Heart left ventricle (tissue), 13 donors: ENCODE measurements at regions not wholly inside any gene's neighbourhood (a gene's known extent, or its start where the extent isn't known, plus 50 kb on each side); places are given as distances from the start of the nearest gene placed in this dataset.

ENCODE experiments used
- CTCF ChIP-seq, 12 donors: fragments of 200-600 bp; sonication (generic) in 4 of 12; IDR thresholded peaks; one replicate each; pipeline versions ENCODE4 v1.5.0 to v1.8.0; 2018 to 2022; ENCODE audit warnings: antibody characterized with exemption in 12 of 12, mild to moderate bottlenecking in 5 of 12
- POLR2A ChIP-seq, 2 donors: fragments of 450-650 bp; IDR thresholded peaks; one replicate each; pipeline ENCODE4 v1.6.1; 2017; ENCODE audit warnings: antibody characterized with exemption in 2 of 2, mild to moderate bottlenecking in 2 of 2, moderate library complexity in 2 of 2
- donor health status: ischemic (EF 13 %, LVEDD 7.1; RV severe dilation, severe dysfunction).
- donor health status: DM: no; HTN: yes; CAD: no.
- donor health status: DM: no; HTN: no; CAD: no.
- donor health status: ischemic (EF 25% LVEDD 6.9; RV normal size, moderate dysfunction).
- donor health status: ischemic (EF 25% LVEDD 5.7; RV mildly dilated, moderate dysfunction).
- donor health status: ischemic (EF 35%, LVEDD 5.7; RV mildly dilated, moderate dysfunction).
- donor health status: nonischemic (EF 11% LVEDD 7.7; RV severe dilation, severe dysfunction).
- donor health status: DM: yes; HTN: yes; CAD: no.
- donor health status: PGD.
- donor health status: ischemic (EF 29% LVEDD 5.4; RV normal size, mild dysfunction).
- donor health status: nonischemic (EF 23%, LVEDD 6.1; RV moderate dilation, normal function).

GRCh38 chr3:152930516-152930915 is 95.6 kb downstream of the P2RY1 start:
- TF ChIP-seq CTCF (IDR thresholded peaks at IDR 0.05): no peak
- TF ChIP-seq POLR2A (IDR thresholded peaks at IDR 0.05): no peak
